DOHH2 (cell line): ENCODE measurements at regions not wholly inside any gene's neighbourhood (a gene's known extent, or its start where the extent isn't known, plus 50 kb on each side); places are given as distances from the start of the nearest gene placed in this dataset.

Experiments used
- CTCF ChIP-seq: fragments of 200-600 bp; sonication (generic); IDR thresholded peaks from one replicate; pipeline ENCODE4 v1.5.1; 2014; ENCODE audit warnings: antibody characterized with exemption, mild to moderate bottlenecking, low read depth, low read length; ENCODE audit not compliant: poor library complexity, severe bottlenecking
- EZH2phosphoT487 ChIP-seq: fragments of 200-600 bp; sonication (generic); IDR thresholded peaks from 2 replicates; pipeline ENCODE4 v1.6.1; 2017; ENCODE audit warnings: borderline replicate concordance, mild to moderate bottlenecking, antibody characterized with exemption, low read length, moderate library complexity, mixed read lengths

GRCh38 chr3:16767006-16767405 lies 117.7 kb upstream of the PLCL2 start:
- TF ChIP-seq EZH2phosphoT487 (no peak), CTCF (no peak)
